ENCODE measurements at regions not wholly inside any gene's neighbourhood (a gene's known extent, or its start where the extent isn't known, plus 50 kb on each side); places are given as distances from the start of the nearest gene placed in this dataset.

- DNase-seq (ENCODE audit: low read depth in 1 of 2, low spot score in 1 of 2) (no peak), ATAC-seq (no peak), FAIRE-seq (no peak)
- Histone ChIP-seq H3K9me3 (no peaks in the 10 kb centered on the region), H3K4me3 (no peak overlapping the region), H3K27ac (no peak overlapping the region), H3K4me2 (no peak overlapping the region), H3K4me1 (no peaks in the 10 kb centered on the region)
- TF ChIP-seq JUN (IDR thresholded peaks at IDR 0.05): no peak
- TF ChIP-seq RNF2 (IDR thresholded peaks at IDR 0.05; ENCODE audit: borderline replicate concordance, low read depth): no peak
- no peak for TF ChIP-seq HDAC2 (IDR thresholded peaks at IDR 0.05)
- TF ChIP-seq KDM5A (IDR thresholded peaks at IDR 0.05): no peak
- WGBS (ENCODE audit: missing lambda C conversion rate): 40% methylated on average over 6 of the region's 6 CpGs
- ChIA-PET CTCF (no interaction called here), POLR2A (no interaction called here)
Observed at GRCh38 chr1:239725371-239725770, 339.0 kb downstream of the CHRM3 start.

- ChIA-PET POLR2A (no interaction called here), CTCF (no interaction called here)
- 63% methylated on average over 5 of the region's 5 CpGs for WGBS (ENCODE audit: missing lambda C conversion rate)
Observed at GRCh38 chr1:239725933-239726332, 339.6 kb downstream of the CHRM3 start.

GRCh38 chr1:239730378-239730777 is 344.0 kb downstream of the CHRM3 start:
- no peaks in the 10 kb centered on the region for H3K9me3 ChIP-seq
- no peak for TF ChIP-seq ESRRA (IDR thresholded peaks at IDR 0.05; ENCODE audit: borderline replicate concordance, low read length)
- no peak for TF ChIP-seq EHF (CRISPR knock-in tag; IDR thresholded peaks at IDR 0.05)
- no peak for TF ChIP-seq PBX3 (IDR thresholded peaks at IDR 0.05)
- TF ChIP-seq JUN (IDR thresholded peaks at IDR 0.05): no peak
- no peak for TF ChIP-seq FOSL2 (IDR thresholded peaks at IDR 0.05)
- no peak for TF ChIP-seq FOSL2 (CRISPR knock-in tag; IDR thresholded peaks at IDR 0.05)
- TF ChIP-seq TFCP2L1 (CRISPR knock-in tag; IDR thresholded peaks at IDR 0.05): no peak
- H3K27ac ChIP-seq: no peak overlapping the region
- DNase-seq (ENCODE audit: low read depth in 1 of 2, low spot score in 1 of 2) (no peak), ATAC-seq (no peak), FAIRE-seq (no peak)
- ChIA-PET CTCF (no interaction called here), POLR2A (no interaction called here)
- no peak overlapping the region for H3K4me2 ChIP-seq
- 0% methylated on average over 2 of the region's 2 CpGs for WGBS (ENCODE audit: missing lambda C conversion rate)
- H3K4me3 ChIP-seq: no peak overlapping the region
- no peaks in the 10 kb centered on the region for H3K4me1 ChIP-seq

More at GRCh38 chr1:239725933-239726332, 339.6 kb downstream of the CHRM3 start:
- H3K4me2 ChIP-seq: no peak overlapping the region
- H3K9me3 ChIP-seq: no peaks in the 10 kb centered on the region
- ATAC-seq (no peak), FAIRE-seq (no peak), DNase-seq (ENCODE audit: low read depth in 1 of 2, low spot score in 1 of 2) (no peak)
- TF ChIP-seq TFCP2L1 (CRISPR knock-in tag; IDR thresholded peaks at IDR 0.05): no peak
- no peak for TF ChIP-seq PBX3 (IDR thresholded peaks at IDR 0.05)
- no peak for TF ChIP-seq ZNF302 (CRISPR knock-in tag; IDR thresholded peaks at IDR 0.05)
- no peak for TF ChIP-seq HEYL (CRISPR knock-in tag; IDR thresholded peaks at IDR 0.05)
- TF ChIP-seq RAD21 (conservative IDR thresholded peaks at IDR 0.05 in 1 of 2, IDR thresholded peaks at IDR 0.05 in 1 of 2): no peak
- no peak for TF ChIP-seq CBX2 (IDR thresholded peaks at IDR 0.05; ENCODE audit: borderline replicate concordance, low read depth)
- no peak for TF ChIP-seq MAZ (IDR thresholded peaks at IDR 0.05; ENCODE audit: borderline replicate concordance, low read depth, low read length)
- TF ChIP-seq EHF (CRISPR knock-in tag; IDR thresholded peaks at IDR 0.05): no peak
- TF ChIP-seq CHD2 (IDR thresholded peaks at IDR 0.05; ENCODE audit: low read length, partially characterized antibody): no peak
- TF ChIP-seq KDM5A (IDR thresholded peaks at IDR 0.05): no peak
- no peak for TF ChIP-seq HOXB13 (CRISPR knock-in tag; IDR thresholded peaks at IDR 0.05; ENCODE audit: low read depth)
- TF ChIP-seq NPAS2 (CRISPR knock-in tag; IDR thresholded peaks at IDR 0.05; ENCODE audit: borderline replicate concordance): no peak
- TF ChIP-seq KDM1A (IDR thresholded peaks at IDR 0.05; ENCODE audit: low read depth): no peak
- no peak for TF ChIP-seq NR3C1 (IDR thresholded peaks at IDR 0.05)
- no peak for TF ChIP-seq ATOH8 (CRISPR knock-in tag; IDR thresholded peaks at IDR 0.05; ENCODE audit: low read depth)
- TF ChIP-seq CEBPB (IDR thresholded peaks at IDR 0.05): no peak
- no peak overlapping the region for H3K27ac ChIP-seq
- H3K4me3 ChIP-seq: no peak overlapping the region
- no peaks in the 10 kb centered on the region for H3K4me1 ChIP-seq

Data from A549 (cell line).